HTR-8/SVneo (cell line): ENCODE measurements at regions not wholly inside any gene's neighbourhood (a gene's known extent, or its start where the extent isn't known, plus 50 kb on each side); places are given as distances from the start of the nearest gene placed in this dataset.
"Not testable (repeated sequence)": the region's sequence is repeated elsewhere in the genome, so short reads cannot be mapped to it uniquely, and the experiment has no call there.

Experiments
- DNase-seq: peaks from one replicate; pipeline ENCODE4 v3.0.0; 2011; ENCODE audit warnings: low spot score, mixed read lengths; ENCODE audit not compliant: insufficient read length
- FAIRE-seq: peaks from 2 replicates; lab custom pipeline; 2011; peaks lifted over from hg19 to GRCh38; lab: Jason Lieb, UNC

- not testable (repeated sequence) for DNase-seq, FAIRE-seq
Observed at GRCh38 chr3:61494309-61494708, 67.1 kb upstream of the PTPRG start.

GRCh38 chr3:61497463-61497862, 63.9 kb upstream of the PTPRG start:
- FAIRE-seq: no peak
- DNase-seq: no peak

- no peak for FAIRE-seq
- DNase-seq: no peak
Observed at GRCh38 chr3:61505197-61505596, 56.2 kb upstream of the PTPRG start.

- no peak for DNase-seq
- no peak for FAIRE-seq
Observed at GRCh38 chr3:61507946-61508345, 53.4 kb upstream of the PTPRG start.
